B cell (primary cell): ENCODE measurements at regions not wholly inside any gene's neighbourhood (a gene's known extent, or its start where the extent isn't known, plus 50 kb on each side); places are given as distances from the start of the nearest gene placed in this dataset.

Source experiments
- CTCF ChIP-seq: fragments of 200-600 bp; IDR thresholded peaks from one replicate; pipeline ENCODE4 v1.8.0; 2022; ENCODE audit warnings: antibody characterized with exemption, mild to moderate bottlenecking
- EZH2 ChIP-seq: IDR thresholded peaks from 2 replicates; pipeline ENCODE4 v1.6.1; 2012; ENCODE audit warnings: borderline replicate concordance, low read depth, mild to moderate bottlenecking, moderate library complexity, low read length; ENCODE audit not compliant: insufficient read depth, poor library complexity, severe bottlenecking

- TF ChIP-seq CTCF (no peak), EZH2 (no peak)
These were observed 124.0 kb upstream of the PTPN20 start for GRCh38 chr10:46787321-46787615.
